ENCODE measurements at regions not wholly inside any gene's neighbourhood (a gene's known extent, or its start where the extent isn't known, plus 50 kb on each side); places are given as distances from the start of the nearest gene placed in this dataset.

- no peak for TF ChIP-seq SNAI2 (CRISPR knock-in tag; IDR thresholded peaks at IDR 0.05)
- no peak for TF ChIP-seq CSDC2 (CRISPR knock-in tag; IDR thresholded peaks at IDR 0.05)
- ATAC-seq = no peak
Measured at GRCh38 chr20:48170625-48171024, 385.3 kb upstream of the SULF2 start.

GRCh38 chr20:48169650-48170225 is 384.5 kb upstream of the SULF2 start:
- no peak for ATAC-seq
- TF ChIP-seq TCF4 (CRISPR knock-in tag; IDR thresholded peaks at IDR 0.05; ENCODE audit: borderline replicate concordance) (no peak), ZNF8 (CRISPR knock-in tag; IDR thresholded peaks at IDR 0.05) (no peak), ZFP3 (CRISPR knock-in tag; IDR thresholded peaks at IDR 0.05) (no peak), ZNF565 (CRISPR knock-in tag; conservative IDR thresholded peaks at IDR 0.05; ENCODE audit: low read depth) (no peak), CSRNP3 (CRISPR knock-in tag; IDR thresholded peaks at IDR 0.05) (no peak), ISL1 (CRISPR knock-in tag; IDR thresholded peaks at IDR 0.05) (no peak), ZNF70 (CRISPR knock-in tag; IDR thresholded peaks at IDR 0.05) (no peak), ZFP30 (CRISPR knock-in tag; IDR thresholded peaks at IDR 0.05) (no peak), ZC3H10 (CRISPR knock-in tag; IDR thresholded peaks at IDR 0.05) (no peak), OSR1 (CRISPR knock-in tag; IDR thresholded peaks at IDR 0.05) (no peak), POU6F1 (CRISPR knock-in tag; IDR thresholded peaks at IDR 0.05; ENCODE audit: borderline replicate concordance, low read depth) (no peak), BACH2 (CRISPR knock-in tag; IDR thresholded peaks at IDR 0.05; ENCODE audit: borderline replicate concordance) (no peak), ARNTL (CRISPR knock-in tag; IDR thresholded peaks at IDR 0.05; ENCODE audit: borderline replicate concordance, low read depth) (no peak), PATZ1 (CRISPR knock-in tag; IDR thresholded peaks at IDR 0.05; ENCODE audit: borderline replicate concordance) (no peak), SNAI2 (CRISPR knock-in tag; IDR thresholded peaks at IDR 0.05) (no peak)

GRCh38 chr20:48166082-48166835 is 381.0 kb upstream of the SULF2 start:
- no peak for ATAC-seq

GRCh38 chr20:48165401-48165685 is 380.1 kb upstream of the SULF2 start:
- ATAC-seq = no peak
- TF ChIP-seq ESRRG (CRISPR knock-in tag; IDR thresholded peaks at IDR 0.05) (no peak), ZNF70 (CRISPR knock-in tag; IDR thresholded peaks at IDR 0.05) (no peak), SNAI2 (CRISPR knock-in tag; IDR thresholded peaks at IDR 0.05) (no peak), POU6F1 (CRISPR knock-in tag; IDR thresholded peaks at IDR 0.05; ENCODE audit: borderline replicate concordance, low read depth) (no peak), ZFP30 (CRISPR knock-in tag; IDR thresholded peaks at IDR 0.05) (no peak), ISL1 (CRISPR knock-in tag; IDR thresholded peaks at IDR 0.05) (no peak), CREB5 (CRISPR knock-in tag; IDR thresholded peaks at IDR 0.05; ENCODE audit: low read depth) (no peak), ZNF565 (CRISPR knock-in tag; conservative IDR thresholded peaks at IDR 0.05; ENCODE audit: low read depth) (no peak), GLIS3 (CRISPR knock-in tag; IDR thresholded peaks at IDR 0.05) (no peak), ZFP3 (CRISPR knock-in tag; IDR thresholded peaks at IDR 0.05) (no peak), TSHZ2 (CRISPR knock-in tag; IDR thresholded peaks at IDR 0.05) (no peak), ZC3H10 (CRISPR knock-in tag; IDR thresholded peaks at IDR 0.05) (no peak), BACH2 (CRISPR knock-in tag; IDR thresholded peaks at IDR 0.05; ENCODE audit: borderline replicate concordance) (no peak), RARB (CRISPR knock-in tag; IDR thresholded peaks at IDR 0.05) (no peak), ZNF8 (CRISPR knock-in tag; IDR thresholded peaks at IDR 0.05) (no peak), PPARA (CRISPR knock-in tag; IDR thresholded peaks at IDR 0.05; ENCODE audit: borderline replicate concordance) (no peak), OSR1 (CRISPR knock-in tag; IDR thresholded peaks at IDR 0.05) (no peak), CSRNP3 (CRISPR knock-in tag; IDR thresholded peaks at IDR 0.05) (no peak)

More at GRCh38 chr20:48166082-48166835, 381.0 kb upstream of the SULF2 start:
- TF ChIP-seq ZNF565 (CRISPR knock-in tag; conservative IDR thresholded peaks at IDR 0.05; ENCODE audit: low read depth) (no peak), ZFP3 (CRISPR knock-in tag; IDR thresholded peaks at IDR 0.05) (no peak), ZC3H10 (CRISPR knock-in tag; IDR thresholded peaks at IDR 0.05) (no peak)

Measured in SK-N-SH treated with all-trans-retinoic acid at 6 μM for 48 hours (cell line).